ENCODE measurements at regions not wholly inside any gene's neighbourhood (a gene's known extent, or its start where the extent isn't known, plus 50 kb on each side); places are given as distances from the start of the nearest gene placed in this dataset.
A peak's percentile ranks its signal among the peaks of the same experiment; 100 is the strongest.
"Not testable (repeated sequence)": the region's sequence is repeated elsewhere in the genome, so short reads cannot be mapped to it uniquely, and the experiment has no call there.

DNA sequence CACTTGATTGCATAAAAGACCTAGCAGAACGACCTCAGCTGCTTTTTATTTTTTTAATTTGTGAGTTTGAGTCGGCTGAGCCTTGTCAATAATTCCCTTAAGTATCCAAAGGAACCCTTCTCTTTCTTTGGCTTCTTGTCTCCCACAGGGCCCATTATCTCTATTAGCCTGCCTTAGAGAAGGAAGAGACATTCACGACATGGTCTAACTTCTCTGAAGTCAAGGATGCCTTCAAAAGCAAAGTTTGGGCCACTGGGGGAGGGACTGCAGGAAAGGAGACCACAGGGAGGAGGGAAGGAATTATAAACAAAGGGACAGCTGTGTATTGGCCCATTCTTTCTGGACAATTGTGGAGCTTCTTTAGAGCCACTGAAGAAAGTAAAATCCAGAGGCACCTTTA is 126.4 kb downstream of the BRMS1L start:
- TF ChIP-seq, protein P1, sequence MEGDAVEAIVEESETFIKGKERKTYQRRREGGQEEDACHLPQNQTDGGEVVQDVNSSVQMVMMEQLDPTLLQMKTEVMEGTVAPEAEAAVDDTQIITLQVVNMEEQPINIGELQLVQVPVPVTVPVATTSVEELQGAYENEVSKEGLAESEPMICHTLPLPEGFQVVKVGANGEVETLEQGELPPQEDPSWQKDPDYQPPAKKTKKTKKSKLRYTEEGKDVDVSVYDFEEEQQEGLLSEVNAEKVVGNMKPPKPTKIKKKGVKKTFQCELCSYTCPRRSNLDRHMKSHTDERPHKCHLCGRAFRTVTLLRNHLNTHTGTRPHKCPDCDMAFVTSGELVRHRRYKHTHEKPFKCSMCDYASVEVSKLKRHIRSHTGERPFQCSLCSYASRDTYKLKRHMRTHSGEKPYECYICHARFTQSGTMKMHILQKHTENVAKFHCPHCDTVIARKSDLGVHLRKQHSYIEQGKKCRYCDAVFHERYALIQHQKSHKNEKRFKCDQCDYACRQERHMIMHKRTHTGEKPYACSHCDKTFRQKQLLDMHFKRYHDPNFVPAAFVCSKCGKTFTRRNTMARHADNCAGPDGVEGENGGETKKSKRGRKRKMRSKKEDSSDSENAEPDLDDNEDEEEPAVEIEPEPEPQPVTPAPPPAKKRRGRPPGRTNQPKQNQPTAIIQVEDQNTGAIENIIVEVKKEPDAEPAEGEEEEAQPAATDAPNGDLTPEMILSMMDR (conservative IDR thresholded peaks at IDR 0.05), result no peak

DNA sequence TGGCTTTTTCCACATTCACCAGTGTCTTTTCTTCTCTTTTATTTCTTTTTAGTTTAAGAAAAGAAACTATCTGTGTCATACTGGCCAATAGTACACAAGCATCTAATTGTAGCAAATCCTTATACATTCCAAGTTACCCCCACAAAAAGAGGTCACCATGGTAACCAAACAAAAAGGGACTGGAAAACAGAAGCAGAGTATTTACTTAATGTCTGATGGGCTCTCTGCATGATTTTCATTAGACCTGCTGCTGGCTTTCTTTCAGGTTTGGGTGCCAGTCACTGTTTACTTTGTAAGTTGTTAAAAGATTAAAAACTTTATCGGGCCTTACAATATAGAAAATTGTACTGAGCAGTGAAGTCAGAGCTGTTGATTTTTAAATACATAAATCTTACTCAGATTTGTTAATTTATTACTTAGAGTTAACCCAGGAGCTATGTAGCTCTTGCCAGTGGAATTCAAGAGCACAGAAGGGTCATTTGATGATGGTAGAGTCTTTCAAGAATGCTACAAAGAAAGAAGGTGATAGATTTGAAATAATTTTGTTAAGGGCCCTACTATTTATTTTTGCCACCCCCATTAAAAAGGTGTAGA is 123.9 kb downstream of the BRMS1L start:
- Mint-ChIP-seq H3K36me3 (ENCODE audit: low read depth) (no peaks in the 10 kb centered on the region), H3K27me3 (ENCODE audit: low read depth) (peaks cover 80% of the 10 kb centered on the region), H3K4me1 (peaks cover 18% of the 10 kb centered on the region), H3K27ac (ENCODE audit: unreplicated experiment) (no peak overlapping the region), H3K4me3 (no peak overlapping the region), H3K9me3 (no peaks in the 10 kb centered on the region)
- TF ChIP-seq, protein P1 (conservative IDR thresholded peaks at IDR 0.05), result no peak
- no peak for DNase-seq (ENCODE audit: low read depth, low spot score)

More for the DNA sequence above, 126.4 kb downstream of the BRMS1L start:
- Mint-ChIP-seq H3K4me1 (peaks cover 28% of the 10 kb centered on the region), H3K27me3 (ENCODE audit: low read depth) (peaks cover 82% of the 10 kb centered on the region), H3K27ac (ENCODE audit: unreplicated experiment) (no peak overlapping the region), H3K36me3 (ENCODE audit: low read depth) (no peaks in the 10 kb centered on the region), H3K4me3 (no peak overlapping the region), H3K9me3 (no peaks in the 10 kb centered on the region)
- DNase-seq (ENCODE audit: low read depth, low spot score), result no peak

DNA sequence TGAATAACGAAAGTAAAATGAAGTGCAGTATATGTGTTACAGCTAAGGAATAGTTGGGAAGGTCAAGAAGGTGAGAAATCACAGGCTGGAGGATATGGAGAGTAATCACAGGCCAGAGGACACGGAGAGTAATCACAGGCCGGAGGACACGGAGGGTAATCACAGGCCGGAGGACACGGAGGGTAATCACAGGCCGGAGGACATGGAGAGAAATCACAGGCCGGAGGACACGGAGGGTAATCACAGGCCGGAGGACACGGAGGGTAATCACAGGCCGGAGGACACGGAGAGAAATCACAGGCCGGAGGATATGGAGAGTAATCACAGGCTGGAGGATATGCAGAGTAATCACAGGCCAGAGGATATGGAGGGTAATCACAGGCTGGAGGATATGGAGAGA is 121.8 kb downstream of the BRMS1L start:
- not testable (repeated sequence) for DNase-seq (ENCODE audit: low read depth, low spot score); H3K4me3 Mint-ChIP-seq; H3K9me3 Mint-ChIP-seq; H3K36me3 Mint-ChIP-seq (ENCODE audit: low read depth); H3K27ac Mint-ChIP-seq (ENCODE audit: unreplicated experiment)
- peaks cover 78% of the 10 kb centered on the region for H3K27me3 Mint-ChIP-seq (ENCODE audit: low read depth)
- peaks cover 18% of the 10 kb centered on the region for H3K4me1 Mint-ChIP-seq

DNA sequence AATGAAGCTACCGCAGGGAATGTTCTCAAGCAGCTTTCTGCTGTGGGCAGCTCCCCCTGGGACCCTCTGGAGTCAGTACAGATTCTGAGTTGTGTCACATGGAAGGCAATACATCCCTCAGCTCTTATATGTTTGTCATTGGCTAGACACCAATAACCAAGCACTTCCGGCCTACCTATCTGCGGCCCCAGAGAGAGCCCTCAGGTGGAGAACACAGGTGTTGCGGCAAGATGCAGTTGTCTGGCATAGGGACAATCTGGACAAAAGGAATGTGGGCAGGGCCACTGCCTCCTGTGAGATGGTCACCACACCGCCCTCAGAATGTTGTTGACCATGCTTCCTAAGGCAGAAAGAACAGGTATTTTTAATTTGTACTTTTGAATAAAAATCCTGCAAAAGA is 118.7 kb downstream of the BRMS1L start:
- no peak overlapping the region for H3K27ac Mint-ChIP-seq (ENCODE audit: unreplicated experiment)

DNA sequence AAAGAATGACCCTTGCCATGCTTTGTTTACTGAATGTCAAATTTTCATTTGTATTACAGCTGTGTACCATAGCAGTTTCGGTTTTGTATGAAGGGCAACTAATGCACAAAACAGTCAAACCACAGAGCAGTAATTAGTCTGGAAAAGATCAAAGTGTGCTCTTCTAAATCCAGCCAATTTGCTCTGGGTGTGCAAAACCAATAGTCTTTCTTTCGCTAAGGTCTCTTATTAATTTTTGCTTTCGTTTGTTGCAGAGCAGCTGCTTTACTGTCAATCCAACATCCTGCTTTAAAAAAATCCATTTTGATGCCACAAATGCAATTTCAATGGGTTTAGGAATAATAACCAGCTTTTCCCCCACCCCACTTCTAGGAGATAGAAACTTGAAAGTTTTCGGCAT is 114.2 kb downstream of the BRMS1L start:
- Mint-ChIP-seq H3K4me1 (no peaks in the 10 kb centered on the region), H3K4me3 (no peak overlapping the region), H3K27ac (ENCODE audit: unreplicated experiment) (no peak overlapping the region), H3K36me3 (ENCODE audit: low read depth) (no peaks in the 10 kb centered on the region), H3K27me3 (ENCODE audit: low read depth) (peaks cover 81% of the 10 kb centered on the region), H3K9me3 (no peaks in the 10 kb centered on the region)
- TF ChIP-seq, protein P1 (conservative IDR thresholded peaks at IDR 0.05), result no peak
- DNase-seq (ENCODE audit: low read depth, low spot score), result no peak

More for the DNA sequence above, 118.7 kb downstream of the BRMS1L start:
- TF ChIP-seq, protein P1 (conservative IDR thresholded peaks at IDR 0.05), result peak; percentile 38
- peaks cover 75% of the 10 kb centered on the region for H3K27me3 Mint-ChIP-seq (ENCODE audit: low read depth)
- H3K9me3 Mint-ChIP-seq, result no peaks in the 10 kb centered on the region
- H3K4me3 Mint-ChIP-seq, result no peak overlapping the region
- DNase-seq (ENCODE audit: low read depth, low spot score), result no peak
- peaks cover 3% of the 10 kb centered on the region for H3K4me1 Mint-ChIP-seq
- H3K36me3 Mint-ChIP-seq (ENCODE audit: low read depth), result no peaks in the 10 kb centered on the region

DNA sequence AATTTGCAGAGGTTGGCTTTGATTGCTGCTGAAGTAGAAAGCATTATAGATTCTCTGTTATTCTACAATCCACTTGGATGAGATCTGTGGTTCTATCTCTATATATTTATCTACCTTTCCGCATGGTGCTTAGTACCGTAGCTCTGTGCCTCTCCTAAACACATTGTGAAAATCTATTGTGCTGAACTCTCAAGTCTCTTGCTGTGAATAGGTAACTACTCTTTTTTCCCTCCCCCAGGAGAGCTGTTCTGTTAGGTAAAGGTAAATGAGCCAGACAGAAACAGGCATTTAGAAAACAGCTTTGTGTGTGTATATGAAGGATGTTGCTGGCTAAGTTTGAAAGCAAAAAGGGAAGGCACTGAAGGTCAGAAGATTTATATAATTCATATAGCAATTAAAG is 112.6 kb downstream of the BRMS1L start:
- no peak for DNase-seq (ENCODE audit: low read depth, low spot score)
- no peaks in the 10 kb centered on the region for H3K9me3 Mint-ChIP-seq
- H3K4me1 Mint-ChIP-seq, result no peaks in the 10 kb centered on the region
- H3K27me3 Mint-ChIP-seq (ENCODE audit: low read depth), result peaks cover 81% of the 10 kb centered on the region
- H3K36me3 Mint-ChIP-seq (ENCODE audit: low read depth), result no peaks in the 10 kb centered on the region
- H3K27ac Mint-ChIP-seq (ENCODE audit: unreplicated experiment), result no peak overlapping the region
- no peak overlapping the region for H3K4me3 Mint-ChIP-seq
- TF ChIP-seq, protein P1 (conservative IDR thresholded peaks at IDR 0.05), result no peak
